ENCODE measurements at regions not wholly inside any gene's neighbourhood (a gene's known extent, or its start where the extent isn't known, plus 50 kb on each side); places are given as distances from the start of the nearest gene placed in this dataset.

DNA sequence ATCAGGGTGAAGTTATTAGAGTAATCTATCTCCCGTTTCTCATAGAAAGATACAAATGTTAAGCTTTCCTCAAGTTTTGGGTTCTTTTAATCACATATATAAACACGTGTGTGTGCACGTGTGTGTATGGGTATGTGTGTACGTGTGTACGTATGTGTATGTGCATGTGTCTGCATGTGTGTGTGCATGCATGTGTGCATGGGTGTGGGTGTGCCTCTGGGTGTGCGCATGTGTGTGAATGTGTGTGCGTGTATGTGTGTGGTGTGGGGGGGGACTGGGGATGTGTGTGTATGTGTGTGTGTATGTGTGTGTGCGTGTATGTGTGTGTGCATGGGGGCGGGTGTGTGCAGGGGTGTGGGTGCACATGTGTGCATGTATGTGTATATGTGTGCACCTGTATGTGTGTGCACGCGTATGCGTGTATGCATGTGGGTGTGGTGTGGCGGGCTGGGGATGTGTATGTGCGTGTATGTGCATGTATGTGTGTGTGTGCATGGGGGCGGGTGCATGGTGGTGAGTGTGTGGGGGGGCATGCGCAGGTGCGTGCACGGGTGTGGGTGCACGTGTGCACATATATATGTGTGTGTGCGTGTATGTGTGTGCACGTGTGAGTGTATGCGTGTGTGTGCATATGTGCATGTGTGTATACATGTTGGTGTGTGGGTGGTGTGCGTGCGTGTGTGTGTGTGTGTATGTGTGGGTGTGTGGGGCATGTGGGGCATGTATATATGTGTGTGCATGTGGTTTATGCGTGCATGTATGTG, 304.0 kb downstream of the MBD2 start:
- 93 to 98% methylated on average over 13 to 25 of the region's 25 CpGs for WGBS, 2 donors (ENCODE audit: low coverage in 1 of 2)
- TF ChIP-seq CTCF (IDR thresholded peaks at IDR 0.05): no peak
- no peak for TF ChIP-seq POLR2AphosphoS5 (IDR thresholded peaks at IDR 0.05)
- no peak for TF ChIP-seq POLR2A (IDR thresholded peaks at IDR 0.05)
- no peak for TF ChIP-seq EP300 (IDR thresholded peaks at IDR 0.05)
- no peaks in the 10 kb centered on the region for H3K9me3 ChIP-seq
- H3K36me3 ChIP-seq: no peaks in the 10 kb centered on the region
- no peak overlapping the region for H3K27ac ChIP-seq
- ATAC-seq: peak; percentile 41
- no peaks in the 10 kb centered on the region for H3K4me1 ChIP-seq
- no peak overlapping the region for H3K4me3 ChIP-seq
- no peaks in the 10 kb centered on the region for H3K27me3 ChIP-seq

- Histone ChIP-seq H3K4me3 (no peak overlapping the region), H3K4me1 (no peaks in the 10 kb centered on the region), H3K27ac (no peak overlapping the region), H3K36me3 (no peaks in the 10 kb centered on the region), H3K9me3 (no peaks in the 10 kb centered on the region), H3K27me3 (no peaks in the 10 kb centered on the region)
- WGBS, 2 donors (ENCODE audit: low coverage in 1 of 2): 64 to 84% methylated on average over 2 of the region's 2 CpGs
- TF ChIP-seq EP300 (IDR thresholded peaks at IDR 0.05): no peak
- no peak for TF ChIP-seq CTCF (IDR thresholded peaks at IDR 0.05)
- no peak for TF ChIP-seq POLR2A (IDR thresholded peaks at IDR 0.05)
- TF ChIP-seq POLR2AphosphoS5 (IDR thresholded peaks at IDR 0.05): no peak
- ATAC-seq: no peak
These were observed 306.4 kb downstream of the MBD2 start for GRCh38 chr18:53918091-53918490.

GRCh38 chr18:53911200-53911599, 313.3 kb downstream of the MBD2 start:
- no peak for ATAC-seq
- no peaks in the 10 kb centered on the region for H3K27me3 ChIP-seq
- no peaks in the 10 kb centered on the region for H3K4me1 ChIP-seq
- no peaks in the 10 kb centered on the region for H3K9me3 ChIP-seq
- TF ChIP-seq EP300 (IDR thresholded peaks at IDR 0.05) (no peak), POLR2AphosphoS5 (IDR thresholded peaks at IDR 0.05) (no peak), CTCF (IDR thresholded peaks at IDR 0.05) (no peak), POLR2A (IDR thresholded peaks at IDR 0.05) (no peak)
- WGBS, 2 donors (ENCODE audit: low coverage in 1 of 2): 29 to 43% methylated on average over 2 of the region's 2 CpGs
- H3K4me3 ChIP-seq: no peak overlapping the region
- no peak overlapping the region for H3K27ac ChIP-seq
- no peaks in the 10 kb centered on the region for H3K36me3 ChIP-seq

DNA sequence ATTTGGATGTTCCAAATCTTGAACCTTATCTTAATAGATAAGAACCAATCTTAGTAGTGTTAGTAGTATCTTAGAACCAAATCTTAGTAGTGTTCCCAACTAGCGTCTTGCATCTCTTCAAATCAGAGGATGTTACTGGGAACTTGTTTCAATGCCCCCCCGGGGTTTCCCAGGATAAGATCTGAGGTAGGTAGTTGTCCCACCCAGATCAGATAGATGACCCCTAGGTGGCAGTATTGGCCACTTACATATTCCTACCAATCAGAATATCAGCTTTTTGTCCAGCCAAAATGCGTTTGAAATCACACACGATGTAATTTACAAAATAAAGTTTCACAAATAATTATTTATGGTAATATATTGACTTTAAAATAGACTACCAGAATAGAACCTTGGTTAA, 314.8 kb downstream of the MBD2 start:
- WGBS, 2 donors (ENCODE audit: low coverage in 1 of 2): 63 to 74% methylated on average over 4 of the region's 4 CpGs
- H3K4me3 ChIP-seq: no peak overlapping the region
- H3K36me3 ChIP-seq: no peaks in the 10 kb centered on the region
- H3K27me3 ChIP-seq: no peaks in the 10 kb centered on the region
- ATAC-seq: no peak
- TF ChIP-seq POLR2AphosphoS5 (IDR thresholded peaks at IDR 0.05): no peak
- TF ChIP-seq CTCF (IDR thresholded peaks at IDR 0.05): no peak
- no peak for TF ChIP-seq POLR2A (IDR thresholded peaks at IDR 0.05)
- no peak for TF ChIP-seq EP300 (IDR thresholded peaks at IDR 0.05)
- no peaks in the 10 kb centered on the region for H3K4me1 ChIP-seq
- no peaks in the 10 kb centered on the region for H3K9me3 ChIP-seq
- H3K27ac ChIP-seq: no peak overlapping the region

GRCh38 chr18:53907921-53908320, 316.5 kb downstream of the MBD2 start:
- no peaks in the 10 kb centered on the region for H3K9me3 ChIP-seq
- no peak overlapping the region for H3K27ac ChIP-seq
- no peaks in the 10 kb centered on the region for H3K36me3 ChIP-seq
- ATAC-seq: no peak
- TF ChIP-seq EP300 (IDR thresholded peaks at IDR 0.05) (no peak), POLR2AphosphoS5 (IDR thresholded peaks at IDR 0.05) (no peak), CTCF (IDR thresholded peaks at IDR 0.05) (no peak), POLR2A (IDR thresholded peaks at IDR 0.05) (no peak)
- no peaks in the 10 kb centered on the region for H3K27me3 ChIP-seq
- H3K4me1 ChIP-seq: no peaks in the 10 kb centered on the region
- H3K4me3 ChIP-seq: no peak overlapping the region
